ENCODE measurements at regions not wholly inside any gene's neighbourhood (a gene's known extent, or its start where the extent isn't known, plus 50 kb on each side); places are given as distances from the start of the nearest gene placed in this dataset.

DNA sequence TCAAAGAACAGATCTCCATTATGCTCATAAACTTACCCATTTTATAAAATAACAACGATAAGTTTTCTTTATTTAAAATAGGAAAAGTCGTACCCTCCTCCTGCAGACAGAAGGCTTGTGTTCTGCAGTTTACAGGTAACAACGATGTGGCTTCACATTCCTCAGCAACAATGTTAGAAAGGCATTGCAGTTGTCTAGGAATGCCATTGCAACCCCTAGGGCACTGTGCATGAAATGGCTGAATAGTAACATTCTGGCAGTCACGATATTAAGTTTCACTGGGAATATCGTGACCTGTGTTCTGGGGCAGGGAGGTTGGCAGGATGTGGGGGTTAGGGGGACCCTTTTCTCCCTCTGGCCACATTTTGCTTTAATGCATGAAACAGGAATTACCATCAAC, 331.9 kb downstream of the DEPDC1B start:
- no peak for TF ChIP-seq CTCF (IDR thresholded peaks at IDR 0.05)
- TF ChIP-seq POLR2A (IDR thresholded peaks at IDR 0.05), result no peak
